Astrocyte (in vitro differentiated cells and primary cell): ENCODE measurements at regions not wholly inside any gene's neighbourhood (a gene's known extent, or its start where the extent isn't known, plus 50 kb on each side); places are given as distances from the start of the nearest gene placed in this dataset.
A peak's percentile ranks its signal among the peaks of the same experiment; 100 is the strongest.

Source experiments
- DNase-seq: peaks from one replicate; pipeline ENCODE4 v3.0.0-alpha.2; 2010; ENCODE audit warnings: low read depth
- FAIRE-seq: peaks from 2 replicates; lab custom pipeline; 2011; peaks lifted over from hg19 to GRCh38; lab: Jason Lieb, UNC
- H2AFZ ChIP-seq: 2 replicates; pipeline ENCODE4 v1.6.0; 2012; ENCODE audit warnings: low read depth, low read length, inconsistent platforms
- H3K27ac ChIP-seq: 2 replicates; pipeline ENCODE4 v1.5.1; 2011; ENCODE audit warnings: low read depth, low read length, inconsistent platforms
- H3K27me3 ChIP-seq: 2 replicates; pipeline ENCODE4 v1.6.0; 2011; ENCODE audit warnings: low read length, inconsistent platforms; ENCODE audit not compliant: insufficient read depth
- H3K36me3 ChIP-seq: 2 replicates; pipeline ENCODE4 v1.5.1; 2011; ENCODE audit warnings: low read length, inconsistent platforms; ENCODE audit not compliant: insufficient read depth
- H3K4me1 ChIP-seq: 2 replicates; pipeline ENCODE4 v1.5.1; 2011; ENCODE audit warnings: low read length, inconsistent platforms; ENCODE audit not compliant: insufficient read depth
- H3K4me2 ChIP-seq: 2 replicates; pipeline ENCODE4 v1.6.0; 2012; ENCODE audit warnings: low read length, inconsistent platforms
- H3K4me3 ChIP-seq: 2 replicates; pipeline ENCODE4 v1.5.1; 2011; ENCODE audit warnings: low read depth, mild to moderate bottlenecking, low read length, inconsistent platforms; ENCODE audit not compliant: insufficient read depth
- H3K79me2 ChIP-seq: 2 replicates; pipeline ENCODE4 v1.6.0; 2012; ENCODE audit warnings: mild to moderate bottlenecking, low read length, inconsistent platforms; ENCODE audit not compliant: insufficient read depth
- H3K9ac ChIP-seq: 2 replicates; pipeline ENCODE4 v1.6.0; 2012; ENCODE audit warnings: mild to moderate bottlenecking, low read length, inconsistent platforms
- H3K9me3 ChIP-seq: 2 replicates; pipeline ENCODE4 v1.5.1; 2012; ENCODE audit warnings: low read depth, mild to moderate bottlenecking, low read length, inconsistent platforms; ENCODE audit not compliant: insufficient read depth
- H4K20me1 ChIP-seq: 2 replicates; pipeline ENCODE4 v1.6.0; 2012; ENCODE audit warnings: low read length, inconsistent platforms; ENCODE audit not compliant: insufficient read depth
- H3K27ac Mint-ChIP-seq: one replicate; pipeline ENCODE4 v1.8.0; 2021; ENCODE audit warnings: mild to moderate bottlenecking, mixed read lengths; ENCODE audit not compliant: unreplicated experiment
- H3K27me3 Mint-ChIP-seq: one replicate; pipeline ENCODE4 v1.8.0; 2021; ENCODE audit warnings: low read depth, mixed read lengths; ENCODE audit not compliant: unreplicated experiment
- H3K36me3 Mint-ChIP-seq: one replicate; pipeline ENCODE4 v1.8.0; 2021; ENCODE audit warnings: low read depth, mixed read lengths; ENCODE audit not compliant: unreplicated experiment
- H3K4me1 Mint-ChIP-seq: one replicate; pipeline ENCODE4 v1.8.0; 2021; ENCODE audit warnings: low read depth, mixed read lengths; ENCODE audit not compliant: unreplicated experiment
- H3K4me3 Mint-ChIP-seq: one replicate; pipeline ENCODE4 v1.8.0; 2021; ENCODE audit warnings: mild to moderate bottlenecking, moderate library complexity, mixed read lengths; ENCODE audit not compliant: unreplicated experiment
- H3K9me3 Mint-ChIP-seq: one replicate; pipeline ENCODE4 v1.8.0; 2021; ENCODE audit warnings: mild to moderate bottlenecking, mixed read lengths; ENCODE audit not compliant: unreplicated experiment
- CTCF ChIP-seq: IDR thresholded peaks from 2 replicates; pipeline ENCODE4 v1.5.1; 2011; ENCODE audit warnings: low read depth, mild to moderate bottlenecking, inconsistent platforms, low read length, moderate library complexity; ENCODE audit not compliant: insufficient read depth
- EZH2 ChIP-seq: IDR thresholded peaks from 2 replicates; pipeline ENCODE4 v1.6.1; 2012; ENCODE audit warnings: mild to moderate bottlenecking, low read length, inconsistent platforms; ENCODE audit not compliant: insufficient read depth

- no peaks in the 10 kb centered on the region for H3K36me3 ChIP-seq
- Mint-ChIP-seq H3K9me3 (peaks cover 2% of the 10 kb centered on the region), H3K36me3 (no peaks in the 10 kb centered on the region), H3K27ac (no peak overlapping the region), H3K27me3 (no peaks in the 10 kb centered on the region), H3K4me1 (no peaks in the 10 kb centered on the region), H3K4me3 (no peak overlapping the region)
- H3K4me3 ChIP-seq = no peak overlapping the region
- H3K79me2 ChIP-seq = no peaks in the 10 kb centered on the region
- H3K4me1 ChIP-seq = no peaks in the 10 kb centered on the region
- DNase-seq (peak; percentile 36), FAIRE-seq (no peak)
- no peak overlapping the region for H2AFZ ChIP-seq
- H3K9ac ChIP-seq = no peak overlapping the region
- H3K4me2 ChIP-seq = no peak overlapping the region
- no peaks in the 10 kb centered on the region for H4K20me1 ChIP-seq
- H3K27ac ChIP-seq = no peak overlapping the region
- TF ChIP-seq EZH2 = no peak
- no peak for TF ChIP-seq CTCF
- H3K9me3 ChIP-seq = no peaks in the 10 kb centered on the region
- H3K27me3 ChIP-seq = no peaks in the 10 kb centered on the region
Observed at GRCh38 chr4:89397441-89397840, 89.8 kb upstream of the GPRIN3 start.

GRCh38 chr4:89382439-89382838 is 74.8 kb upstream of the GPRIN3 start:
- H3K4me1 Mint-ChIP-seq = no peaks in the 10 kb centered on the region
- no peaks in the 10 kb centered on the region for H3K27me3 Mint-ChIP-seq
- no peaks in the 10 kb centered on the region for H3K27me3 ChIP-seq
- no peaks in the 10 kb centered on the region for H3K36me3 ChIP-seq
- peaks cover 4% of the 10 kb centered on the region for H3K9me3 Mint-ChIP-seq
- no peaks in the 10 kb centered on the region for H3K9me3 ChIP-seq
- H3K4me2 ChIP-seq = no peak overlapping the region
- no peaks in the 10 kb centered on the region for H3K79me2 ChIP-seq
- DNase-seq (peak; percentile 4), FAIRE-seq (no peak)
- H3K4me3 ChIP-seq = no peak overlapping the region
- no peak overlapping the region for H3K9ac ChIP-seq
- H3K27ac Mint-ChIP-seq = no peak overlapping the region
- H4K20me1 ChIP-seq = no peaks in the 10 kb centered on the region
- no peak overlapping the region for H3K4me3 Mint-ChIP-seq
- no peaks in the 10 kb centered on the region for H3K4me1 ChIP-seq
- TF ChIP-seq CTCF (no peak), EZH2 (no peak)
- no peak overlapping the region for H3K27ac ChIP-seq
- no peak overlapping the region for H2AFZ ChIP-seq
- H3K36me3 Mint-ChIP-seq = no peaks in the 10 kb centered on the region

GRCh38 chr4:89380980-89381379 is 73.4 kb upstream of the GPRIN3 start:
- H3K4me1 Mint-ChIP-seq = no peaks in the 10 kb centered on the region
- H3K27ac Mint-ChIP-seq = no peak overlapping the region
- no peaks in the 10 kb centered on the region for H3K36me3 Mint-ChIP-seq
- Histone ChIP-seq H3K4me1 (no peaks in the 10 kb centered on the region), H3K4me2 (no peak overlapping the region), H3K79me2 (no peaks in the 10 kb centered on the region), H3K36me3 (no peaks in the 10 kb centered on the region), H3K27me3 (no peaks in the 10 kb centered on the region), H3K27ac (no peak overlapping the region), H3K9ac (no peak overlapping the region), H3K4me3 (no peak overlapping the region), H2AFZ (no peak overlapping the region), H4K20me1 (no peaks in the 10 kb centered on the region), H3K9me3 (no peaks in the 10 kb centered on the region)
- H3K27me3 Mint-ChIP-seq = no peaks in the 10 kb centered on the region
- H3K4me3 Mint-ChIP-seq = no peak overlapping the region
- FAIRE-seq = no peak
- no peak for DNase-seq
- no peak for TF ChIP-seq CTCF
- no peak for TF ChIP-seq EZH2
- H3K9me3 Mint-ChIP-seq = peaks cover 2% of the 10 kb centered on the region
